ENCODE measurements at regions not wholly inside any gene's neighbourhood (a gene's known extent, or its start where the extent isn't known, plus 50 kb on each side); places are given as distances from the start of the nearest gene placed in this dataset.

- ChIA-PET CTCF (interaction anchor here (1.0 to 2.1 kb wide), 5 partner anchors 10 to 263 kb away, joined by 4 to 18 read pairs (median 5); partner anchors contain the start of gene DKK1), POLR2A (no interaction called here)
- no peaks in the 10 kb centered on the region for H3K27me3 ChIP-seq (ENCODE audit: control insufficient read depth, insufficient read depth, low read length)
- no peaks in the 10 kb centered on the region for H3K36me3 ChIP-seq (ENCODE audit: control insufficient read depth, insufficient read depth, low read length)
- DNase-seq (ENCODE audit: low read depth): peak; percentile 21
- no peak for TF ChIP-seq CTCF (IDR thresholded peaks at IDR 0.05; ENCODE audit: insufficient read depth, low read depth, low read length)
- no peak overlapping the region for H3K4me3 ChIP-seq (ENCODE audit: low read depth, low read length)
Measured at GRCh38 chr10:52571018-52571417, 201.6 kb downstream of the MBL2 start.

GRCh38 chr10:52571516-52572182, 200.9 kb downstream of the MBL2 start:
- ChIA-PET CTCF (interaction anchor here (1.4 to 1.7 kb wide), 3 partner anchors 23 to 258 kb away, joined by 4 to 5 read pairs (median 5); partner anchors contain the start of gene DKK1), POLR2A (no interaction called here)
- no peak for DNase-seq (ENCODE audit: low read depth)
- Histone ChIP-seq H3K4me3 (ENCODE audit: low read depth, low read length) (no peak overlapping the region), H3K27me3 (ENCODE audit: control insufficient read depth, insufficient read depth, low read length) (no peaks in the 10 kb centered on the region), H3K36me3 (ENCODE audit: control insufficient read depth, insufficient read depth, low read length) (no peaks in the 10 kb centered on the region)
- no peak for TF ChIP-seq CTCF (IDR thresholded peaks at IDR 0.05; ENCODE audit: insufficient read depth, low read depth, low read length)

- TF ChIP-seq CTCF (IDR thresholded peaks at IDR 0.05; ENCODE audit: insufficient read depth, low read depth, low read length): no peak
- Histone ChIP-seq H3K36me3 (ENCODE audit: control insufficient read depth, insufficient read depth, low read length) (no peaks in the 10 kb centered on the region), H3K27me3 (ENCODE audit: control insufficient read depth, insufficient read depth, low read length) (no peaks in the 10 kb centered on the region), H3K4me3 (ENCODE audit: low read depth, low read length) (no peak overlapping the region)
- CTCF ChIA-PET: interaction anchor here (1.5 kb wide), 1 partner anchor 21 kb away, joined by 5 read pairs; no protein-coding TSS in a partner anchor
- POLR2A ChIA-PET: no interaction called here
- no peak for DNase-seq (ENCODE audit: low read depth)
Measured at GRCh38 chr10:52573347-52573746, 199.2 kb downstream of the MBL2 start.

GRCh38 chr10:52574697-52575096, 197.9 kb downstream of the MBL2 start:
- Histone ChIP-seq H3K27me3 (ENCODE audit: control insufficient read depth, insufficient read depth, low read length) (no peaks in the 10 kb centered on the region), H3K4me3 (ENCODE audit: low read depth, low read length) (no peak overlapping the region), H3K36me3 (ENCODE audit: control insufficient read depth, insufficient read depth, low read length) (no peaks in the 10 kb centered on the region)
- ChIA-PET POLR2A (interaction anchor here (0.7 kb wide), 1 partner anchor 88 kb away, joined by 3 read pairs; no protein-coding TSS in a partner anchor), CTCF (interaction anchor here (0.8 to 1.0 kb wide), 3 partner anchors 17 to 88 kb away, joined by 3 read pairs; no protein-coding TSS in a partner anchor)
- DNase-seq (ENCODE audit: low read depth): no peak
- TF ChIP-seq CTCF (IDR thresholded peaks at IDR 0.05; ENCODE audit: insufficient read depth, low read depth, low read length): no peak

GRCh38 chr10:52577047-52577446, 195.5 kb downstream of the MBL2 start:
- POLR2A ChIA-PET: no interaction called here
- CTCF ChIA-PET: no interaction called here

More at GRCh38 chr10:52577047-52577446, 195.5 kb downstream of the MBL2 start:
- DNase-seq (ENCODE audit: low read depth): no peak
- H3K4me3 ChIP-seq (ENCODE audit: low read depth, low read length): no peak overlapping the region
- no peaks in the 10 kb centered on the region for H3K36me3 ChIP-seq (ENCODE audit: control insufficient read depth, insufficient read depth, low read length)
- no peak for TF ChIP-seq CTCF (IDR thresholded peaks at IDR 0.05; ENCODE audit: insufficient read depth, low read depth, low read length)
- no peaks in the 10 kb centered on the region for H3K27me3 ChIP-seq (ENCODE audit: control insufficient read depth, insufficient read depth, low read length)
